ENCODE measurements at regions not wholly inside any gene's neighbourhood (a gene's known extent, or its start where the extent isn't known, plus 50 kb on each side); places are given as distances from the start of the nearest gene placed in this dataset.

DNA sequence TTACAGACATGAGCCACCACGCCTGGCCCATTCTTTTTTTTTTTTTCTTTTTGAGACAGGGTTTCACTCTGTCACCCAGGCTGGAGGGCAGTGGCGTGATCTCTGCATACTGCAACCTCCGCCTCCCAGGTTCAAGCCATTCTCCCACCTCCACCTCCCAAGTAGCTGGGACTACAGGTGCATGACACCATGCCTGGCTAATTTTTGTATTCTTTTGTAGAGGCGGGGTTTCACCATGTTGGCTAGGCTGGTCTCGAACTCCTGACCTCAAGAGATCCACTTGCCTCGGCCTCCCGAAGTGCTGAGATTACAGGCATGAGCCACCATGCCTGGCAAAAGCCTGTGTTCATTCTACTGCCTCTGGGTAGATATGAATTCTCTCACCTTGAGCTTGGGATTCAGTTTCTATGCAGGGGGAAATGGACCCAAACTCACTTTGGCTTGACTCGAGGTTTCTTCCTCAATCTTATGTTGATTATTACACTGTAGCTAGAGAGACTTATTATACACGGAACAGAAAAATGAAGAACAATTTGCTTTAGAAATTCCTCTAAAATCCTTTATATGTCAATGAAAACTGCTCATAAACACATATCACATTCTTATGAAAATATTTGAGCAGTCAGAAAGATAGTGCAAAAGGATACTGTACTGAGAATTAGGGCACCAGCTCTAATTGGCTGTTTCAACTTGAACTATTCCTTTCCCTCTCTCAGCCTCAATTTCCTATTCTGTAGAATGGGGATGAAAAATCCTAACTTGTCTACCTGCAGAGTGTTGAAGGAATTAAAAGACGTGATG, 252.3 kb downstream of the MYCN start:
- TF ChIP-seq, protein P1, sequence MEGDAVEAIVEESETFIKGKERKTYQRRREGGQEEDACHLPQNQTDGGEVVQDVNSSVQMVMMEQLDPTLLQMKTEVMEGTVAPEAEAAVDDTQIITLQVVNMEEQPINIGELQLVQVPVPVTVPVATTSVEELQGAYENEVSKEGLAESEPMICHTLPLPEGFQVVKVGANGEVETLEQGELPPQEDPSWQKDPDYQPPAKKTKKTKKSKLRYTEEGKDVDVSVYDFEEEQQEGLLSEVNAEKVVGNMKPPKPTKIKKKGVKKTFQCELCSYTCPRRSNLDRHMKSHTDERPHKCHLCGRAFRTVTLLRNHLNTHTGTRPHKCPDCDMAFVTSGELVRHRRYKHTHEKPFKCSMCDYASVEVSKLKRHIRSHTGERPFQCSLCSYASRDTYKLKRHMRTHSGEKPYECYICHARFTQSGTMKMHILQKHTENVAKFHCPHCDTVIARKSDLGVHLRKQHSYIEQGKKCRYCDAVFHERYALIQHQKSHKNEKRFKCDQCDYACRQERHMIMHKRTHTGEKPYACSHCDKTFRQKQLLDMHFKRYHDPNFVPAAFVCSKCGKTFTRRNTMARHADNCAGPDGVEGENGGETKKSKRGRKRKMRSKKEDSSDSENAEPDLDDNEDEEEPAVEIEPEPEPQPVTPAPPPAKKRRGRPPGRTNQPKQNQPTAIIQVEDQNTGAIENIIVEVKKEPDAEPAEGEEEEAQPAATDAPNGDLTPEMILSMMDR (IDR thresholded peaks at IDR 0.05; ENCODE audit: control extremely low read depth, extremely low read depth, low read depth, missing control alignments): no peak
- ChIA-PET CTCF (no interaction called here), POLR2A (no interaction called here)
- DNase-seq (ENCODE audit: extremely low spot score): no peak

DNA sequence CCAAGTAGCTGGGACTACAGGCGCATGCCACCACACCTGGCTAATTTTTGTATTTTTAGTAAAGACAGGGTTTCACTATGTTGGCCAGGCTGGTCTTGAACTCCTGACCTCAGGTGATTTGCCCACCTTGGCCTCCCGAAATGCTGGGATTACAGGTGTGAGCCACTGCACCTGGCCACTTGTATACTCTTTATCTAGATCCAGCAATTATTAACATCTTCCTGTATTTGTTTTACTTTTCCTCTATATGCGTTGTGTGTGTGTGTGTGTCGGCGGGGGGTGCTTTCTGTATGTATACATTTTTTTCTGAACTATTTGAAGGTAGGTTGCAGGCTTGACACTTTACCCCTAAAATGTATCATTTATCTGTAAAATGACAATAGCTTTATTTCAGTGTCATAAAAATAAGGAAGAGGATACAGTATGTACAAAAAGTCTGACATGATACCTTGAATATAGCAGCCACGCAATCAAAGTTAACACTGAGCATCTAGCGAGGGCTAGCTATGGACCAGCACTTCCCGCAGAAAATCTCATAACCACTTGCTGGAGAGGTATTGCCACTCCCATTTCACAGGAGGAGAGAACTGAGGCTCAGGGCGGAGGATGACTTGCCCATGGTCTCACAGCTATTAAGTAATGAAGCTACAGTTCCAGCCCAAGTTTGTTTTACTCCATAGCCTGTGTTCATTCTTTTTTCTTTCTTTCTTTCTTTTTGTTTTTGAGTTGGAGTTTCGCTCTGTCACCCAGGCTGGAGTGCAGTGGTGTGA, 251.3 kb downstream of the MYCN start:
- ChIA-PET CTCF (no interaction called here), POLR2A (no interaction called here)
- TF ChIP-seq, protein P1 (IDR thresholded peaks at IDR 0.05; ENCODE audit: control extremely low read depth, extremely low read depth, low read depth, missing control alignments): no peak
- no peak for DNase-seq (ENCODE audit: extremely low spot score)

DNA sequence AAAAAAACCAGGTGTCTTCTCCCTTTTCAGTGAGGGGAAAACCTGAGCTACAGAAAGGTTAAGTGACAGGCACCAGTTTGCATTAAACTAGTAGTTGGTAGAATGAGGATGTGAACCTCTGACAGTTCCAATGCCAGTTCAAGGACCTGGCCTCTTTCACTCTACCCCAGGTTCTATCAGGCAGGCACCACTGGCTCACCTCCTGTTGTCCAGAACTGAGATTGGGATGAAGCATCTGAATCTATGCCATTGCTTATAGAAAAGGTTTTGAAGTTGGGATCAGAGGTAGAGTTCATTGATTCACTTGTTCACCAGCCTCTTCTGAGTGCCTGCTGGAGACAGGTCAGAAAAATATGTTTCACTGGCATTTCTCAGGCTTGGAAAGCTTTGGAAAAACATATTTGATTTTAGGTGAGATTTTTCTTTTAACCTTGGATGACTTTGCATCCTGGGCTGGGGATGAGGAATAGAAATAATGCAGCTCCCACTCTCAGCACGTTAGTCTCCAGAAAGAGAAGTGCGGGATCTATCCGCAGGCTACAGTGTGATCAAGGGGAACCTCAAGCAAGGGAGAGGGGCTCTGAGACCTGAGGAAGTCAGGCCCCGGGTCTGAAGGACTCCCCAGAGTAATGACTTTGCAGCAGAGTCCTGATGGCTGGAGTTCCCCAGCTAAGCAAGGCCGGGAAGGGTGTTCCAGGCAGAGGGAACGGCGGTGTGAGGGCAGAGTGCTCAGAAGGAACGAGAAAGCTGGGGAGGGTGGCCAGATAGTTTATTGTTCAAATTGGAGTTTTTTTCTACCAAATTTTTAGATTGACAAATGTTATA, 250.3 kb downstream of the MYCN start:
- CTCF ChIA-PET: no interaction called here
- POLR2A ChIA-PET: no interaction called here
- no peak for DNase-seq (ENCODE audit: extremely low spot score)
- TF ChIP-seq, protein P1 (IDR thresholded peaks at IDR 0.05; ENCODE audit: control extremely low read depth, extremely low read depth, low read depth, missing control alignments): no peak

DNA sequence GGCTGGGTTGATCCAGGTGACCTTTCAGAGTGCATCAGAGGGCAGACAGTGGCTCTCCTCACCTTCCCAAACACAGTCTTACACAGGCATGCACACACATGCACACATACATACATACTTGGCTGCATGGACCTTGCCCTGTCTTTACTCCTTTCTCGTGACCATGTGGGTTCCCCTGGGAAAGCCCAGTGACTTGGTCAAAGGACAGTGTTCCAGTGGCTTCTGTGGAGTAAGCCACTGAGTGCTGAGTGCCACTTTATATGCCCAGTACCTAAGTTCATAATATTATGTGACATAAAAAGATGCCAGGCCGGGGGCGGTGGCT, 249.4 kb downstream of the MYCN start:
- no peak for DNase-seq (ENCODE audit: extremely low spot score)
- CTCF ChIA-PET: no interaction called here
- TF ChIP-seq, protein P1 (IDR thresholded peaks at IDR 0.05; ENCODE audit: control extremely low read depth, extremely low read depth, low read depth, missing control alignments): no peak
- POLR2A ChIA-PET: no interaction called here

DNA sequence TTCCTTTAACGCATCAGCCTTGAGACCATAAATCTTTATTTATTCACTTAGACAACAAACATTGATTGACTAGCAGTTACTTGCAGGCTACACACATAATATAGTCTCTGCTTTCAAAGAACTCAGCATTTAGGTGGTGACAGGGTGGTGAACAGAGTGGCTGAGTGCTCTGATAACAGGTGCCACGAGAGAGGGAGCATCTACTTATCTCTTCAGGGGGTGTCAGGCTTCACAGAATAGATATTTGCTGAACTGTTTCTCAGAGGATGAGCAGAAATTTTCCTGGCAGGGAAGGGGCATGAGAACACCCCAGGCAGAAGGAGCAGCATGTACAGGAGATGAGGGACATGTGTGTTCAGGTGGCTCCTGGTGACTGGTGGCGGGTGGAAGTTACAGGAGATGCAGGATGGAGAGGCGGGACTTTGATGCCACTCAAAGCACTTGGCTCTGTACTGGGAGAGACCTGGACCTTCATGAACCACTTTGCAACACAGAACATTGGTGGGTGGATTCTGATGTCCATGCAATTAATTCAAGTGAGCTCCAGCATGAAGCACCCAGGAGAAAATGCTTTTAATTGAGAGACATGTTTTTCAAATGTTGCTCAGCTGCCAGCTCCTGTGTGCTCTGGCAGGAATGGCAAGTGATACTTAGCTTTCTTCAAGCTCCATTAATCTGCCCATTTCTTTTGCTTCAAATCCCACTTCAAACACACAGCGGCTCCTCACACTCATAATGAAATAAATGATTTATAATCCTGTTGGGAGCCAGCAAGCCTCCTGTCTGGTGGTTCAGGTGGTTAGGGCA, 248.9 kb downstream of the MYCN start:
- DNase-seq (ENCODE audit: extremely low spot score): no peak
- TF ChIP-seq, protein P1 (IDR thresholded peaks at IDR 0.05; ENCODE audit: control extremely low read depth, extremely low read depth, low read depth, missing control alignments): no peak
- CTCF ChIA-PET: no interaction called here
- POLR2A ChIA-PET: no interaction called here

All from GM10248 (cell line).